ENCODE measurements at regions not wholly inside any gene's neighbourhood (a gene's known extent, or its start where the extent isn't known, plus 50 kb on each side); places are given as distances from the start of the nearest gene placed in this dataset.

GRCh38 chr3:72043204-72044133 is 258.5 kb upstream of the PROK2 start:
- Mint-ChIP-seq H3K27me3 (ENCODE audit: insufficient read depth, unreplicated experiment) (peaks cover 37% of the 10 kb centered on the region), H3K27ac (ENCODE audit: low read depth, unreplicated experiment) (no peak overlapping the region), H3K9me3 (ENCODE audit: unreplicated experiment) (no peaks in the 10 kb centered on the region), H3K4me3 (ENCODE audit: unreplicated experiment) (no peak overlapping the region), H3K4me1 (ENCODE audit: insufficient read depth, unreplicated experiment) (no peaks in the 10 kb centered on the region), H3K36me3 (ENCODE audit: insufficient read depth, unreplicated experiment) (no peaks in the 10 kb centered on the region)
- BruUV-seq (replicated peaks), result no TSS peak
- TF ChIP-seq, protein P1, sequence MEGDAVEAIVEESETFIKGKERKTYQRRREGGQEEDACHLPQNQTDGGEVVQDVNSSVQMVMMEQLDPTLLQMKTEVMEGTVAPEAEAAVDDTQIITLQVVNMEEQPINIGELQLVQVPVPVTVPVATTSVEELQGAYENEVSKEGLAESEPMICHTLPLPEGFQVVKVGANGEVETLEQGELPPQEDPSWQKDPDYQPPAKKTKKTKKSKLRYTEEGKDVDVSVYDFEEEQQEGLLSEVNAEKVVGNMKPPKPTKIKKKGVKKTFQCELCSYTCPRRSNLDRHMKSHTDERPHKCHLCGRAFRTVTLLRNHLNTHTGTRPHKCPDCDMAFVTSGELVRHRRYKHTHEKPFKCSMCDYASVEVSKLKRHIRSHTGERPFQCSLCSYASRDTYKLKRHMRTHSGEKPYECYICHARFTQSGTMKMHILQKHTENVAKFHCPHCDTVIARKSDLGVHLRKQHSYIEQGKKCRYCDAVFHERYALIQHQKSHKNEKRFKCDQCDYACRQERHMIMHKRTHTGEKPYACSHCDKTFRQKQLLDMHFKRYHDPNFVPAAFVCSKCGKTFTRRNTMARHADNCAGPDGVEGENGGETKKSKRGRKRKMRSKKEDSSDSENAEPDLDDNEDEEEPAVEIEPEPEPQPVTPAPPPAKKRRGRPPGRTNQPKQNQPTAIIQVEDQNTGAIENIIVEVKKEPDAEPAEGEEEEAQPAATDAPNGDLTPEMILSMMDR (IDR thresholded peaks at IDR 0.05; ENCODE audit: unreplicated experiment), result no peak
- ChIA-PET POLR2A (interaction anchor here (0.5 kb wide), 1 partner anchor 772 kb away, joined by 5 read pairs; no protein-coding TSS in a partner anchor), CTCF (interaction anchor here (0.5 to 0.6 kb wide), 2 partner anchors 61 to 68 kb away, joined by 3 to 4 read pairs; no protein-coding TSS in a partner anchor)
- no peak for DNase-seq (ENCODE audit: unreplicated experiment)
- intact Hi-C loops (cut with micrococcal nuclease), result no loop called here

DNA sequence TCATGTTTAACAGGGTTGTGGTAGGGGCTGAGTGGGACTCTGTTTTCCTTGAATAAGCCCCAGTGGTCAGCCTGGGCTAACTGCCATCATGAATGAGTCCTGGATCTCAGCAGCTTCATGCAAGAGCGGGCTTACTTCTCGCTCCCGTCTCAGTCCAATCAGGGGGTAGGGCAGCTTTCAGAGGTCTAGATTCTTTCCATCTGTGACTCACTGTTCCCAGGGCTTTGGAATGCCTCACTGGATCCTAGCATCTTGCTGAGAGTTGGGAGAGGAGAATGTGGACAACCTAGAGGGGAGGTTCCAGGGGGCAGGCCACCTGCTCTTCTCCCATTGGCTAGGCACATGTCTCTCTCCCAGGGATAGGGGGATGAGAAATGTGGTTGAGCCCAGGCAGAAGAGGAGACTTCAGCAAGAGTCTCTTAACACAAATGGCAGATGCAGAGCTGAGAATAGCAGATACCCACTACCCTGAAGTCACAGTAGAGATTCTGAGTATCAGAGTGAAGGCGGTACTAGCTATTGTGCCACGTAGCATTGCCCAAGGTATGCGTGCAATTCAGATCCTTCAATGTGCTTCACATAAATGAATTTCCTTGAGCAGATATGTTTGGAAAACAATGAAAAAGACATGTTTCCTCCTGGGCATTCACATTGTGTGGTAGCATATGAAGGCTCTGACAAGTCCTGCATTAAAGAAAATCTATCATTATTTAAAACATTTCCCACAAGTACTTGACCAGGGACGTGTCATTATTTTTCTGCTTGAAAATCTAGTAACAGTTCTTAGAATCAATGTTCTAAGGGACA is 257.7 kb upstream of the PROK2 start:
- DNase-seq (ENCODE audit: unreplicated experiment), result no peak
- Mint-ChIP-seq H3K36me3 (ENCODE audit: insufficient read depth, unreplicated experiment) (no peaks in the 10 kb centered on the region), H3K4me3 (ENCODE audit: unreplicated experiment) (no peak overlapping the region), H3K4me1 (ENCODE audit: insufficient read depth, unreplicated experiment) (no peaks in the 10 kb centered on the region), H3K27ac (ENCODE audit: low read depth, unreplicated experiment) (no peak overlapping the region), H3K27me3 (ENCODE audit: insufficient read depth, unreplicated experiment) (peaks cover 41% of the 10 kb centered on the region), H3K9me3 (ENCODE audit: unreplicated experiment) (peaks cover 2% of the 10 kb centered on the region)
- BruUV-seq (replicated peaks), result no TSS peak
- POLR2A ChIA-PET, result interaction anchor here (0.5 kb wide), 1 partner anchor 773 kb away, joined by 5 read pairs; no protein-coding TSS in a partner anchor
- TF ChIP-seq, protein P1 (IDR thresholded peaks at IDR 0.05; ENCODE audit: unreplicated experiment), result no peak
- CTCF ChIA-PET, result interaction anchor here (0.5 kb wide), 1 partner anchor 67 kb away, joined by 3 read pairs; no protein-coding TSS in a partner anchor
- intact Hi-C loops (cut with micrococcal nuclease), result no loop called here

DNA sequence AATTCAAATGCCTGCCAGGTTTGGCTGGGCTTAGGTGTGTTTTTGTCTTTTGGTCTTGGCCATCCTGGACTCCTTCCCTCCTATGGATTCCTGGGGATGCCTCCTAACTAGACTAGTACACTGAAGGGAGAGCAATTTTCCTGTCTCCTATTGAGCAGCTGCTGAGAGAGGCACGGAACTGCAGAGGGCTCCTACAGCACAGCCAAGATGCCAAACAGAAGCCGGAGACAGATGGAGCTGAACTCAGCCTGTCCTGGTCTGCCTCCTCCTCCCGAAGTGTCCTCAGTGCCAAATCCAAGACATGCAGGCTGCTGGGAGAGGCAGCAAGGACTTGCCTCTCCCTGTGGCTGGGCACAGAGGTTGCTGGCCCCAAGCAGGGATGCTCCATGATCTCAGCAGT is 256.6 kb upstream of the PROK2 start:
- ChIA-PET POLR2A (no interaction called here), CTCF (interaction anchor here (1.0 kb wide), 1 partner anchor 11 kb away, joined by 3 read pairs; no protein-coding TSS in a partner anchor)
- TF ChIP-seq, protein P1 (IDR thresholded peaks at IDR 0.05; ENCODE audit: unreplicated experiment), result no peak
- Mint-ChIP-seq H3K36me3 (ENCODE audit: insufficient read depth, unreplicated experiment) (no peaks in the 10 kb centered on the region), H3K9me3 (ENCODE audit: unreplicated experiment) (peaks cover 8% of the 10 kb centered on the region), H3K4me1 (ENCODE audit: insufficient read depth, unreplicated experiment) (no peaks in the 10 kb centered on the region), H3K27me3 (ENCODE audit: insufficient read depth, unreplicated experiment) (peaks cover 50% of the 10 kb centered on the region), H3K4me3 (ENCODE audit: unreplicated experiment) (no peak overlapping the region), H3K27ac (ENCODE audit: low read depth, unreplicated experiment) (no peak overlapping the region)
- DNase-seq (ENCODE audit: unreplicated experiment), result no peak
- intact Hi-C loops (cut with micrococcal nuclease), result no loop called here
- no TSS peak for BruUV-seq (replicated peaks)

DNA sequence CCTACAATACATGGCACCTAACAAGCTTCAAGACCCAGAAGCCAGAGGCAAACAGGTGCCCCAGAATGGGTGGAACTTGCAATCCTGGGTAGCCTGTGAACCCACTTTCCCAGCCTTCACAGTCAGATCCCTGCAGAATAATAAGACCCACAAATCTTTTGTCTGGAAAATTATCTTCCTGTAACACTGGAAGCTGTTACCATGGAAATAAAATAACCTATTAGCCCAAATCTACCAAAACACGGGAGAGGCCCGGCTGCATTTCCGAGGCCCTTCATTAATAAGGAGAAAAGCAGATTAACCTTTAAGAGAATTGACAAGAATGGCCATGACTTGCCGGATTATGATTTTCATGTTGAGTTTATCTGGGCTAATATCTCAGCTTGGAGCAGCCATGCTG is 256.1 kb upstream of the PROK2 start:
- intact Hi-C loops (cut with micrococcal nuclease), result no loop called here
- H3K4me1 Mint-ChIP-seq (ENCODE audit: insufficient read depth, unreplicated experiment), result no peaks in the 10 kb centered on the region
- CTCF ChIA-PET, result interaction anchor here (0.8 to 1.6 kb wide), 3 partner anchors 9 to 20 kb away, joined by 3 to 8 read pairs (median 3); no protein-coding TSS in a partner anchor

More for the DNA sequence above, 256.1 kb upstream of the PROK2 start:
- TF ChIP-seq, protein P1 (IDR thresholded peaks at IDR 0.05; ENCODE audit: unreplicated experiment), result no peak
- POLR2A ChIA-PET, result no interaction called here
- no peak for DNase-seq (ENCODE audit: unreplicated experiment)
- H3K27ac Mint-ChIP-seq (ENCODE audit: low read depth, unreplicated experiment), result no peak overlapping the region
- no peaks in the 10 kb centered on the region for H3K36me3 Mint-ChIP-seq (ENCODE audit: insufficient read depth, unreplicated experiment)
- no TSS peak for BruUV-seq (replicated peaks)
- H3K27me3 Mint-ChIP-seq (ENCODE audit: insufficient read depth, unreplicated experiment), result peaks cover 50% of the 10 kb centered on the region
- H3K4me3 Mint-ChIP-seq (ENCODE audit: unreplicated experiment), result no peak overlapping the region
- H3K9me3 Mint-ChIP-seq (ENCODE audit: unreplicated experiment), result peaks cover 8% of the 10 kb centered on the region

All from MCF 10A (cell line).